Small intestine (tissue), 7 donors: ENCODE measurements at regions not wholly inside any gene's neighbourhood (a gene's known extent, or its start where the extent isn't known, plus 50 kb on each side); places are given as distances from the start of the nearest gene placed in this dataset.

Experiments used
- DNase-seq, 2 donors: peaks; one replicate each; pipeline versions ENCODE4 v3.0.0 to v3.0.0-alpha.2; 2013
- FAIRE-seq: peaks from 2 replicates; lab custom pipeline; 2012; peaks lifted over from hg19 to GRCh38; lab: Jason Lieb, UNC
- H3K27ac ChIP-seq, 3 donors: one replicate each; pipeline ENCODE4 v1.5.1; 2013; ENCODE audit warnings: low read length in 2 of 3, mild to moderate bottlenecking in 2 of 3, control low read depth in 1 of 3, inconsistent platforms in 1 of 3, low read depth in 1 of 3, moderate library complexity in 1 of 3
- H3K27me3 ChIP-seq, 3 donors: one replicate each; pipeline ENCODE4 v1.6.1; 2013; ENCODE audit warnings: low read length in 3 of 3, inconsistent platforms in 1 of 3; ENCODE audit not compliant: control insufficient read depth in 3 of 3, insufficient read depth in 3 of 3
- H3K36me3 ChIP-seq, 3 donors: one replicate each; pipeline ENCODE4 v1.6.1; 2013; ENCODE audit warnings: low read length in 3 of 3, inconsistent platforms in 1 of 3, low read depth in 1 of 3, mild to moderate bottlenecking in 1 of 3, moderate library complexity in 1 of 3; ENCODE audit not compliant: control insufficient read depth in 3 of 3, insufficient read depth in 2 of 3
- H3K4me1 ChIP-seq, 3 donors: one replicate each; pipeline ENCODE4 v1.6.1; 2013; ENCODE audit warnings: low read length in 2 of 3, inconsistent platforms in 1 of 3, low read depth in 1 of 3, mild to moderate bottlenecking in 1 of 3, moderate library complexity in 1 of 3; ENCODE audit not compliant: control insufficient read depth in 3 of 3, insufficient read depth in 2 of 3
- H3K4me3 ChIP-seq, 3 donors: one replicate each; pipeline ENCODE4 v1.5.1; 2013; ENCODE audit warnings: low read length in 3 of 3, control low read depth in 1 of 3, inconsistent platforms in 1 of 3, low read depth in 1 of 3, mild to moderate bottlenecking in 1 of 3, moderate library complexity in 1 of 3
- H3K9me3 ChIP-seq, 2 donors: one replicate each; pipeline ENCODE4 v1.6.1; 2013; ENCODE audit warnings: low read depth in 1 of 2, low read length in 1 of 2; ENCODE audit not compliant: control insufficient read depth in 2 of 2, insufficient read depth in 1 of 2
- WGBS, 3 donors: extraction: QIAGEN DNeasy Blood & Tissue Kit; methylation state at CpG; one replicate each; pipeline ENCODE4 v1.1.7; 2013; 5-methylcytosine and 5-hydroxymethylcytosine counted together
- donor health status: healthy with polysubstance abuse.
- donor health status: control.
- donor health status: control.
- donor health status: Bipolar disorder and iron deficiency.
- donor health status: healthy.

GRCh38 chr12:11513288-11513687 lies 117.9 kb upstream of the PRB2 start:
- Histone ChIP-seq H3K36me3 (no peaks in the 10 kb centered on the region), H3K9me3 (no peaks in the 10 kb centered on the region), H3K27ac (no peak overlapping the region), H3K27me3 (peaks cover 0 to 2% (median 0%) of the 10 kb centered on the region in 3 donors), H3K4me1 (no peaks in the 10 kb centered on the region), H3K4me3 (no peak overlapping the region)
- WGBS, 3 donors: 70 to 72% (median 72%) methylated on average over 4 of the region's 4 CpGs
- FAIRE-seq (no peak), DNase-seq (no peak)

GRCh38 chr12:11517080-11517479 lies 121.7 kb upstream of the PRB2 start:
- Histone ChIP-seq H3K27me3 (no peaks in the 10 kb centered on the region), H3K27ac (no peak overlapping the region), H3K36me3 (no peaks in the 10 kb centered on the region), H3K9me3 (no peaks in the 10 kb centered on the region), H3K4me1 (no peaks in the 10 kb centered on the region), H3K4me3 (no peak overlapping the region)
- DNase-seq (no peak), FAIRE-seq (no peak)
- 89 to 90% (median 89%) methylated on average over 6 of the region's 6 CpGs for WGBS, 3 donors

- Histone ChIP-seq H3K9me3 (no peaks in the 10 kb centered on the region), H3K36me3 (no peaks in the 10 kb centered on the region), H3K27ac (no peak overlapping the region), H3K4me1 (no peaks in the 10 kb centered on the region), H3K27me3 (no peaks in the 10 kb centered on the region), H3K4me3 (no peak overlapping the region)
- FAIRE-seq: no peak
- 49 to 71% (median 67%) methylated on average over 1 of the region's 1 CpG for WGBS, 3 donors
- no peak for DNase-seq
Observed at GRCh38 chr12:11524446-11524845, 125.0 kb upstream of the ETV6 start.

GRCh38 chr12:11534064-11534463 lies 115.4 kb upstream of the ETV6 start:
- Histone ChIP-seq H3K4me3 (no peak overlapping the region), H3K4me1 (no peaks in the 10 kb centered on the region), H3K27me3 (peaks cover 0 to 5% (median 0%) of the 10 kb centered on the region in 3 donors), H3K27ac (no peak overlapping the region), H3K9me3 (no peaks in the 10 kb centered on the region), H3K36me3 (no peaks in the 10 kb centered on the region)
- DNase-seq: no peak
- FAIRE-seq: no peak

GRCh38 chr12:11535127-11535526 lies 114.3 kb upstream of the ETV6 start:
- H3K27ac ChIP-seq: no peak overlapping the region
- 81 to 89% (median 83%) methylated on average over 4 of the region's 4 CpGs for whole genome bisulfite sequencing, 3 donors
- FAIRE-seq (no peak), DNase-seq (no peak)
- H3K36me3 ChIP-seq: no peaks in the 10 kb centered on the region
- H3K27me3 ChIP-seq: peaks cover 0 to 5% (median 0%) of the 10 kb centered on the region in 3 donors
- no peaks in the 10 kb centered on the region for H3K9me3 ChIP-seq
- H3K4me1 ChIP-seq: no peaks in the 10 kb centered on the region
- H3K4me3 ChIP-seq: no peak overlapping the region

GRCh38 chr12:11539156-11539555 lies 110.3 kb upstream of the ETV6 start:
- Histone ChIP-seq H3K27me3 (no peaks in the 10 kb centered on the region), H3K4me3 (no peak overlapping the region), H3K9me3 (no peaks in the 10 kb centered on the region), H3K4me1 (no peaks in the 10 kb centered on the region), H3K36me3 (no peaks in the 10 kb centered on the region), H3K27ac (no peak overlapping the region)
- FAIRE-seq (no peak), DNase-seq (no peak)
- WGBS, 3 donors: 91 to 95% (median 92%) methylated on average over 3 of the region's 3 CpGs

- Histone ChIP-seq H3K27me3 (no peaks in the 10 kb centered on the region), H3K9me3 (no peaks in the 10 kb centered on the region), H3K4me1 (peaks cover 0 to 2% (median 0%) of the 10 kb centered on the region in 3 donors), H3K4me3 (no peak overlapping the region), H3K36me3 (no peaks in the 10 kb centered on the region), H3K27ac (no peak overlapping the region)
- 83 to 93% (median 90%) methylated on average over 2 of the region's 2 CpGs for WGBS, 3 donors
- FAIRE-seq (no peak), DNase-seq (no peak)
Observed at GRCh38 chr12:11540156-11540555, 109.3 kb upstream of the ETV6 start.

- no peak for FAIRE-seq
- 54 to 73% (median 70%) methylated on average over 9 of the region's 9 CpGs for WGBS, 3 donors
- no peak for DNase-seq
- Histone ChIP-seq H3K9me3 (no peaks in the 10 kb centered on the region), H3K36me3 (no peaks in the 10 kb centered on the region), H3K4me1 (peaks cover 0 to 2% (median 0%) of the 10 kb centered on the region in 3 donors), H3K27me3 (no peaks in the 10 kb centered on the region), H3K4me3 (no peak overlapping the region), H3K27ac (no peak overlapping the region)
Observed at GRCh38 chr12:11540615-11541310, 108.7 kb upstream of the ETV6 start.

- no peaks in the 10 kb centered on the region for H3K9me3 ChIP-seq
- no peaks in the 10 kb centered on the region for H3K27me3 ChIP-seq
- 77 to 83% (median 78%) methylated on average over 3 of the region's 3 CpGs for WGBS, 3 donors
- H3K4me1 ChIP-seq: peaks cover 0 to 2% (median 0%) of the 10 kb centered on the region in 3 donors
- no peak overlapping the region for H3K4me3 ChIP-seq
- no peak overlapping the region for H3K27ac ChIP-seq
- no peaks in the 10 kb centered on the region for H3K36me3 ChIP-seq
- FAIRE-seq (no peak), DNase-seq (no peak)
Observed at GRCh38 chr12:11542599-11542998, 106.9 kb upstream of the ETV6 start.
